Right lobe of liver (tissue), 6 donors: ENCODE measurements at regions not wholly inside any gene's neighbourhood (a gene's known extent, or its start where the extent isn't known, plus 50 kb on each side); places are given as distances from the start of the nearest gene placed in this dataset.
A peak's percentile ranks its signal among the peaks of the same experiment; 100 is the strongest.

Experiments used
- ATAC-seq, 4 donors: fragments of 200-7000 bp; cut with Tn5 transposase; one replicate each; pipeline ENCODE4 v1.9.1; 2020; ENCODE audit warnings: mild to moderate bottlenecking in 4 of 4, moderate library complexity in 4 of 4
- DNase-seq, 3 donors: peaks; one replicate each; pipeline ENCODE4 v3.0.0-alpha.2; 2020
- H3K27ac ChIP-seq, 3 donors: fragments of 200-600 bp; one replicate each; pipeline ENCODE4 v1.8.0; 2022
- H3K27me3 ChIP-seq, 2 donors: fragments of 200-600 bp; one replicate each; pipeline ENCODE4 v1.8.0; 2022
- H3K36me3 ChIP-seq, 4 donors: fragments of 200-600 bp; sonication (generic) in 1 of 4; one replicate each; pipeline versions ENCODE4 v1.5.1 to v1.8.0; 2017 to 2022; ENCODE audit warnings: control low read depth in 1 of 4
- H3K4me1 ChIP-seq, 4 donors: fragments of 200-600 bp; sonication (generic) in 1 of 4; one replicate each; pipeline versions ENCODE4 v1.5.1 to v1.8.0; 2017 to 2022; ENCODE audit warnings: control low read depth in 1 of 4
- H3K4me3 ChIP-seq, 3 donors: fragments of 200-600 bp; one replicate each; pipeline ENCODE4 v1.8.0; 2022
- H3K9me3 ChIP-seq, 4 donors: fragments of 200-600 bp; sonication (generic) in 1 of 4; one replicate each; pipeline versions ENCODE4 v1.5.1 to v1.8.0; 2017 to 2022; ENCODE audit warnings: control low read depth in 1 of 4
- CTCF ChIP-seq, 4 donors: fragments of 200-600 bp in 3 of 4; fragments of 450-650 bp in 1 of 4; IDR thresholded peaks; one replicate each; pipeline versions ENCODE4 v1.5.1 to v1.8.0; 2016 to 2022; ENCODE audit warnings: antibody characterized with exemption in 4 of 4, mild to moderate bottlenecking in 2 of 4
- POLR2A ChIP-seq: fragments of 450-650 bp; IDR thresholded peaks from one replicate; pipeline ENCODE4 v1.6.1; 2017; ENCODE audit warnings: antibody characterized with exemption, mild to moderate bottlenecking
- WGBS: methylation state at CpG from one replicate; pipeline ENCODE4 v1.1.6; 2018; ENCODE audit warnings: low coverage, low lambda C conversion rate; ENCODE audit not compliant: insufficient coverage; ENCODE audit errors: missing lambda C conversion rate; 5-methylcytosine and 5-hydroxymethylcytosine counted together
- intact Hi-C, 2 donors: fragments of 100-400 bp; cut with DNase I; formaldehyde crosslinking; loops; one replicate each; pipeline versions ENCODE4 v1.11.2 to v1.14.1; 2022
- donor health status: DM: no; HTN: yes; CAD: no.
- donor health status: DM: no; HTN: no; CAD: no.
- donor health status: DM: no; HTN: no; CAD: no.
- donor health status: DM: no; HTN: yes; CAD: no.
- donor health status: DM: no; HTN: yes; CAD: no.

- ATAC-seq, result peak; percentile 95 to 98 (median 96)
- intact Hi-C loops, result no loop called here
Measured at GRCh38 chr18:50507120-50507590, 52.7 kb upstream of the MAPK4 start.

GRCh38 chr18:50508228-50508627, 51.7 kb upstream of the MAPK4 start:
- no peaks in the 10 kb centered on the region for H3K9me3 ChIP-seq
- no peaks in the 10 kb centered on the region for H3K36me3 ChIP-seq
- H3K4me1 ChIP-seq, result no peaks in the 10 kb centered on the region
- H3K4me3 ChIP-seq, result no peak overlapping the region
- no peak for ATAC-seq
- DNase-seq, result no peak
- no peak overlapping the region for H3K27ac ChIP-seq
- WGBS, result 100% methylated on average over 1 of the region's 1 CpG
- intact Hi-C loops, result no loop called here
- TF ChIP-seq CTCF (IDR thresholded peaks at IDR 0.05) (no peak), POLR2A (no peak)
- H3K27me3 ChIP-seq, result no peaks in the 10 kb centered on the region

More at GRCh38 chr18:50507120-50507590, 52.7 kb upstream of the MAPK4 start:
- no peaks in the 10 kb centered on the region for H3K4me1 ChIP-seq
- H3K27ac ChIP-seq, result no peak overlapping the region
- TF ChIP-seq POLR2A (no peak), CTCF (IDR thresholded peaks at IDR 0.05) (peak; percentile 60 to 81 (median 80))
- no peaks in the 10 kb centered on the region for H3K9me3 ChIP-seq
- 25% methylated on average over 2 of the region's 4 CpGs for WGBS
- H3K36me3 ChIP-seq, result no peaks in the 10 kb centered on the region
- H3K27me3 ChIP-seq, result no peaks in the 10 kb centered on the region
- DNase-seq, result peak; percentile 53 to 66 (median 64)
- H3K4me3 ChIP-seq, result no peak overlapping the region

GRCh38 chr18:50509012-50509411, 50.9 kb upstream of the MAPK4 start:
- Histone ChIP-seq H3K9me3 (no peaks in the 10 kb centered on the region), H3K27me3 (no peaks in the 10 kb centered on the region), H3K4me1 (no peaks in the 10 kb centered on the region), H3K27ac (no peak overlapping the region), H3K4me3 (no peak overlapping the region), H3K36me3 (no peaks in the 10 kb centered on the region)
- DNase-seq, result no peak
- ATAC-seq, result no peak
- no peak for TF ChIP-seq CTCF (IDR thresholded peaks at IDR 0.05)
- no peak for TF ChIP-seq POLR2A
- intact Hi-C loops, result no loop called here
- WGBS, result 51% methylated on average over 4 of the region's 4 CpGs
